GM19239 (cell line): ENCODE measurements at regions not wholly inside any gene's neighbourhood (a gene's known extent, or its start where the extent isn't known, plus 50 kb on each side); places are given as distances from the start of the nearest gene placed in this dataset.
"Not testable (repeated sequence)": the region's sequence is repeated elsewhere in the genome, so short reads cannot be mapped to it uniquely, and the experiment has no call there.

ENCODE experiments used
- DNase-seq: peaks from one replicate; pipeline ENCODE4 v3.0.0; 2011; ENCODE audit warnings: low spot score; ENCODE audit not compliant: insufficient read length
- FAIRE-seq: peaks from 2 replicates; lab custom pipeline; 2011; peaks lifted over from hg19 to GRCh38; lab: Jason Lieb, UNC

- no peak for DNase-seq
- FAIRE-seq, result no peak
Observed at GRCh38 chr11:16554361-16554760, 184.1 kb upstream of the C11orf58 start.

DNA sequence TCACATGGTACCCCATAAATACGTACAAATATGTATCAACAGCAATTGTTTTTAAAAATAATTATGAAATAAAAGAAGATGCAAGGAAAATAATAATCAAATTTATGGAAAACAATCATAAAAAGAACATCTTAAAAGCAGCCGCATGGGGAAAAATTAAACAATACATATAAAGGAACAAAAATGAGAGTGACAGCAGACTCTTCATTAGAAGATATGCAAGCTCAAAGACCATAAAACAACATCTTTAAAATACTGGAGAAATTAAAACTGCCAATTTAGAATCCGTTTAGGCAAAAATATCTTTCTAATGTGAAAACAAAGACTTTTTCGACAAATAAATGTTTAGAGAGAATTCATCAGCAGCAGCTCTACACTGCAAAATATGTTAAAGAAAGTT, 190.6 kb upstream of the C11orf58 start:
- DNase-seq (no peak), FAIRE-seq (no peak)

DNA sequence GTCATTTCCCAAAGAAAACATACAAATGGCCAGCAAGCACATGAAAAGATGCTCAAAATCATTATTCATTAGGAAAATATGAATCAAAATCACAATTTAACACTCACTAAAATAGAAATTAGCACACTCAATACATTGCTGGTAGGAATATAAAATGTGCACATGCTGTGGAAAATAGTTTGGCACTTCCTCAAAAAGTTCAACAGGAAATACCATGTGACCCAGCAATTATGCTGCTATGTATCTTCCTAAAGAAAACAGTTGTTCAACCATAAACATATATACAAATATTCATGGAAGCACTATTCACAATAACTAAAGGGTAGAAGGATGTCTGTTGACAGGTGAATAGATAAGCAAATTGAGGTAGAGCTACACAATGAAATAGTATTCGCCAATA, 187.3 kb upstream of the SOX6 start:
- no peak for DNase-seq
- FAIRE-seq, result no peak

DNA sequence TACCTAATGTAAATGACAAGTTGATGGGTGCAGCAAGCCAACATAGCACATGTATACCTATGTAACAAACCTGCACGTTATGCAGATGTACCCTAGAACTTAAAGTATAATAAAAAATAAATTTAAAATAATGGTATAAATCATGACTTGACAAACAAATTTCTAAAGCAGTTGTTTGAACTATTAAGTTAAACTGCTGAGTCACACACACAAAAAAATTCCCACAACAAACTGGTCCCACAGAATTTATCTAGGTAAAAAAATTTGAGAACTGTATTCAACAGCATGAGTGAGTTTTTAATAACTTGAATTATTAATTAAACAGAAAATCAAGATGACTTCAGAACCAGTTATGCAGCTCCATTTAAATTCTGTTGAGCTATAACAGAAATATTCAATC, 186.0 kb upstream of the SOX6 start:
- no peak for DNase-seq
- FAIRE-seq, result no peak

GRCh38 chr11:16536513-16536912, 180.2 kb upstream of the SOX6 start:
- FAIRE-seq, result no peak
- no peak for DNase-seq

DNA sequence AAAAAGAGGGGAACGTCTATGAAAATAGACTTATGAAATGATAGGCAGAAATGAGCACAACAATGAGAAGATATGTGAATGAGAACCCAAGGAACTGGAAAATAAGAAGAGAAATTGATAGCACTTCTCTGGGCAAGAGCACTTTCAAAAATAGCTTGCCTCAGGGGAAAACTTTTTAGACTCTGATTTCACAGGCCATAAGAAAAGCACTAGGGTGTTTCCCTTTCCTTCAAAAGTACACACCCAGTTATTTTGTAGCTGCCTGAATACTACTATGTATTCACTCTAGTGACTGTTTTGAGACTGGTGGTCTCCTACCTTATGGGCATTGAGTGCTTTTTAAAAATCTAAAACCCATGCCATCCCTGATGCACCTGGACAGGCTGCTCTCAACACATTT, 172.3 kb upstream of the SOX6 start:
- FAIRE-seq, result no peak
- no peak for DNase-seq

DNA sequence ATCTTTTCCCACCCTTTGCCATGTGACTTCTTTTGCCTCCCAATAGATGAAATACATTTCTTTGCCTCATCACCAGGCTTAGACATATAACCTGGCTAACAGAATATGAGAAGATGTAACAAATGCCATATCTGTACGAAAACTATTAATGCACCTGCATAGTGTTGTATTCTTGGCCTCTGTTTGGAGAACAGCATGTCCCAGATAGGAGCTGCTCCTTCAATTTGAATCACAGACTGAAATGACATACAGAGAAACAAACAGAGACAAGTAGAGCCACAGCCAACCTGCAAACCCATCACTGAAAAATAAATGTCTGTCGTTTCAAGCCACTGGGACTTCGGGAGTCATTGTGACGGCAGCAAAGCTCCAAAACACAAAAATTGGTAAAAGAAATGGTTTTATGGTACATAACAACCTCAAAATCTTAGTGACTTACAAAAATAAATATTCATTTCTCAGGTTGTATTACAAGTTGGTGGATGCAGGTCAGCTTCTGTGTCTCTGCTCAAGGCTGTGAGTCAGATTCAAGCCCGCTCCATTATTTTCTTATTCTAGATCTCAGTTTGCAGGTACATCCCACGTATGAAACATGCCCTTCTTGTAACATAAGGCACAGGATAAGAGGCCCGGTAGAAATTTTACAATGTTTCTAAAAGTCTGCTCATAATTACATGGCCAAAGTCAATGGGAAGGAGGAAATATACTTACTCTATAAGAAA, 171.3 kb upstream of the SOX6 start:
- DNase-seq (no peak), FAIRE-seq (no peak)

GRCh38 chr11:16526947-16527346, 170.6 kb upstream of the SOX6 start:
- no peak for DNase-seq
- FAIRE-seq, result no peak

GRCh38 chr11:16520713-16521112, 164.4 kb upstream of the SOX6 start:
- not testable (repeated sequence) for DNase-seq, FAIRE-seq

DNA sequence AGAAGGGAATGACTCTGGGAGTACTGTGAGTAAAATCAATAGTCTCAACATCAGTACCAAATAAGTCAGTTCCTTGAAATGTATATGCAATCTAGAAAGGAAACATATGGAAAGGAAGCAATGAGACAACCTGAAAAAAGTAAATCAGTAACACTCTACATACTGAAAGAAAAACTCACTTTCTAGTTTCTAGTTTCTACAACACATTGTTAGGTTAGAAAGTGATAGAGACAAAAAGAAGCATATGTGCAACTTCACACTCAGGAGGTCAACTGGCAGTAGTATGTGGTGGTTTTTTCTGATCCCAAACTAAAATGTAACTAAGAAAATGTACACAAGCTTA, 156.5 kb upstream of the SOX6 start:
- DNase-seq (peak; percentile 4), FAIRE-seq (no peak)

GRCh38 chr11:16512198-16512898, 156.0 kb upstream of the SOX6 start:
- no peak for FAIRE-seq
- DNase-seq, result no peak

DNA sequence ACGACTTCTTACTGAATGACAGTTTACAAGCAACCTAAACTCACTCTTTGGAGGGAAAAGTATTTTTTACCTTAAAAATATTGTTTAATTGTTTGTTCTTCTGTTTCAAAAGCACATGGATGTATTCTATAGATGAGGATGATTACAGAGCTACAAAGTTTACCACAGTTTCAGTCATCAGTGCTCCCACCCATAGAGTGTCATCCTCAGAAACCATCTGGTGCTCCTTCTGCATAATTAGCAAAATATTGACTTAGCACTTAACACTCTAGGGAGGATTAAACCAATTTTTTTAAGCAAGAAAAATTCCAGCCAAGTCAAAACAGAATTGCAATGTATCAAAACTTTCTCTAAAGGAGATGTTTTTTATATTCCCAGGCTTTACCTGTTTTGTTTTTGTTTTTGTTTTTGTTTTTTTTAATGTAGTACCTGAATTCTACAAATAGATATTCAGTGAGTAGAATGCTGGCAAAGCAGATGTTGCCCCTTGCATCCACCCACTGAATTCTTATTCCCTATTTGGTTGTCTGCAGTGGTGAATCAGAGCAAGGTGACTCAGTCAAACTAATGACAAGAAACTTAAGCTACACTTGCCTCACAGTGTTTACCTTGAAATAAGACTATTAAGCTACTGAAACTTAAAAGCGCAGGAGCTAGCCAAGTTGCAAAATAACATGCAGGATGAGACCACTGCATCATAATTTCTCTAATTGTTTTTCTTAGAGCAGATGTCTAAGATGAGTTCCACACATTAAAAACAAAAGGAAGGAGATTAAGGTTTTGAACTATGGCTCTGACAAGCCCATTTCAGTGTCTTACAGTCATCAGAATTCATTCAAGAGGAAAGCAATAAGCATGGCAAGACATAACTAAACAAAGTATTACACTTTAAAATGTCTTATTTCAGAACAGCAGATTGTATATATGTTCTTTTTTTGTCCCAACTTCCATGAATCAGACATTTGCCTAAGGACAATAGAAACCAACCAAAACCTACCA, 155.1 kb upstream of the SOX6 start:
- FAIRE-seq (no peak), DNase-seq (no peak)

- no peak for FAIRE-seq
- no peak for DNase-seq
Observed at GRCh38 chr11:16505481-16505880, 149.1 kb upstream of the SOX6 start.

DNA sequence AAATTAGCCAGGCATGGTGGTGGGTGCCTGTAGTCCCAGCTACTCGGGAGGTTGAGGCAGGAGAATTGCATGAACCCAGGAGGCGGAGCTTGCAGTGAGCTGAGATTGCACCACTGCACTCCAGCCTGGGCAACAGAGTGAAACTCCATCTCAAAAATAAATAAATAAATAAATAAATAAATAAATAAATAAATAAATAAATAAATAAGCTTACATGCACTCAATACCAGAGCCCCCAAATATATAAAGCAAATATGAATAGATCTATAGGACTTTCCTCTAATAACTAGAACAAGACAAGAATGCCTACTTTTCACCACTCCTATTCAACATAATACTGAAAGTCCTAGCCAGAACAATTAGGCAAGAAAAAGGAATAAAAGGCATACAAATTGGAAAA, 147.5 kb upstream of the SOX6 start:
- not testable (repeated sequence) for FAIRE-seq

DNA sequence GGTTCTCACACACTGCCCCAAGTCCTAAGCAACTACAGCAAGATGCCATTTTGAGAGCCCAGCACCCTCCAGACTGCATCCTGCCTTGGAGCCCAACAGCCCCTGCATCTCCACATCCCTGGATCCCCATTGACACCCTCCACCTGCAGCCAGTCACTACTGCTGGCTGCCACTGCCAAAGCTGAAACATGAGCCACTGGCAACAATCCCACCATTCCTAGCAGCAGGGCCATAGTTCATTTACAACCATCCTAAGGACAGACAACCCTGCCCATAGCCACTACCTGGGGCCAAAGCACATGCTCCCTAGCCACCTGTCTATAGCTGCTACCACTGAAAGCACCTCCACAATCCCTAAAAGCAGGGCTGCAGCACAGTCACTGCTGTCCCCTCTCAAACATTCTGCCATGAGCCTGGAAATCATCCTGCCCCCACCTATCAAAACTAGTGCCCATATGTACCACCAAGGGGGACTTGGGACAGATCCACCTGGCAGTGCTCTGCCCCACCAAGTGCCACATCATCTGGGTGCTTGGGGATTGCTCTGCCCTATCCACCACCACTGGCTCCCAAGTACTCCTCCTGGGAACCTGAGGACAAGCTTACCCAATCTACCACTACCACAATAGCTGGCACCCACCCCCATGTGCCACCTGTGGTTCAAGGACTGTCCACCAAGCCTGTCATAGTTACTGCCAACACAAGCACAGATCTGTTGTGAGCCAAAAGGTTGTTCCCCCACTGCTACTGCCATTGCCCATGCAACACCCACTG, 138.8 kb upstream of the SOX6 start:
- DNase-seq, result no peak
- FAIRE-seq, result no peak

More for the DNA sequence above, 147.5 kb upstream of the SOX6 start:
- DNase-seq, result not testable (repeated sequence)

DNA sequence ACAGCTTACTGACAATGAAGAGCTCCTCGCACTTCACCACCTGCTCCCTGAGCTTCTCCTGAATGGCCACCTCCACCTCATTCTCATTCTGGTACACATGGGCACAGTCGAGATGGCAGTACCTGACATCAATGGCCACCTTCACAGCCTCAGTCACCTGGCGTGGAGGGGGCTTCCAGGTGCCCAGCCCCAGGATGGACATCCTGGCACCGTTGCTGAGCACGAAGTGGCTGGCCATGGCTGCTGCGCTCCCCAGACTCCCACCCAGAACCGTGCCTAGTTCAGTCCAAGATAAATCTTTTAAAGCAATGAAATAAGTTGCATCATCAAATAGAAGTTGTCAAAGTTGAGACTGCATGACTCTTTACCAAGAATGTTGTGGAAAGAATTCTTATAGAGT, 128.1 kb upstream of the SOX6 start:
- no peak for DNase-seq
- FAIRE-seq, result no peak

GRCh38 chr11:16474659-16475058, 118.3 kb upstream of the SOX6 start:
- DNase-seq, result no peak
- no peak for FAIRE-seq

GRCh38 chr11:16469968-16470367, 113.6 kb upstream of the SOX6 start:
- DNase-seq (no peak), FAIRE-seq (no peak)

- DNase-seq (no peak), FAIRE-seq (no peak)
Observed at GRCh38 chr11:16468735-16469453, 112.5 kb upstream of the SOX6 start.
